ENCODE measurements at regions not wholly inside any gene's neighbourhood (a gene's known extent, or its start where the extent isn't known, plus 50 kb on each side); places are given as distances from the start of the nearest gene placed in this dataset.

DNA sequence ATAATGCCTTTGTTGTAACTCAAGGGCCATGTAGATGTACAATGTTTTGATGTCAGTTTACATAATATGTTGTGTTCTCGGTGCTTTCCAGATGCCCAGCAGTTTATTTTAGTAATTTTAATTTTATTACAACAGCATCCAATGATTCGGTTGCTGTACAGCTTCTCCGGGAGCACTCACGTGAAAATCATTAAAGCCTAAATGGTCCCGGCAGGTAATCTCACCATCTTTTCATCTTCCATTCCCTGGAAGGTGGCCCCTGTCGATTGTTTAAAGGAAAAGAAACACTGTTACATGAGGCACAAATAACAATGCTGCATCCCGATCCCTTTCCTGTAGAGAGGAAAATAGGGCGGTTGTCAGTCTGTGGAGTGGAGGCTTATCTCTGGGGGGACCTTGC, 498.1 kb downstream of the SLC4A3 start:
- DNase-seq = no peak
- H3K4me1 ChIP-seq = no peaks in the 10 kb centered on the region
- no peaks in the 10 kb centered on the region for H3K9me3 ChIP-seq
- H3K4me3 ChIP-seq = no peak overlapping the region
- intact Hi-C loops (cut with DNase I; ENCODE audit: low total_unique reads) = no loop called here
- no peak overlapping the region for H3K27ac ChIP-seq
- TF ChIP-seq POLR2A (IDR thresholded peaks at IDR 0.05) = no peak
- TF ChIP-seq, protein P1, sequence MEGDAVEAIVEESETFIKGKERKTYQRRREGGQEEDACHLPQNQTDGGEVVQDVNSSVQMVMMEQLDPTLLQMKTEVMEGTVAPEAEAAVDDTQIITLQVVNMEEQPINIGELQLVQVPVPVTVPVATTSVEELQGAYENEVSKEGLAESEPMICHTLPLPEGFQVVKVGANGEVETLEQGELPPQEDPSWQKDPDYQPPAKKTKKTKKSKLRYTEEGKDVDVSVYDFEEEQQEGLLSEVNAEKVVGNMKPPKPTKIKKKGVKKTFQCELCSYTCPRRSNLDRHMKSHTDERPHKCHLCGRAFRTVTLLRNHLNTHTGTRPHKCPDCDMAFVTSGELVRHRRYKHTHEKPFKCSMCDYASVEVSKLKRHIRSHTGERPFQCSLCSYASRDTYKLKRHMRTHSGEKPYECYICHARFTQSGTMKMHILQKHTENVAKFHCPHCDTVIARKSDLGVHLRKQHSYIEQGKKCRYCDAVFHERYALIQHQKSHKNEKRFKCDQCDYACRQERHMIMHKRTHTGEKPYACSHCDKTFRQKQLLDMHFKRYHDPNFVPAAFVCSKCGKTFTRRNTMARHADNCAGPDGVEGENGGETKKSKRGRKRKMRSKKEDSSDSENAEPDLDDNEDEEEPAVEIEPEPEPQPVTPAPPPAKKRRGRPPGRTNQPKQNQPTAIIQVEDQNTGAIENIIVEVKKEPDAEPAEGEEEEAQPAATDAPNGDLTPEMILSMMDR (IDR thresholded peaks at IDR 0.05) = no peak
- H3K36me3 ChIP-seq = no peaks in the 10 kb centered on the region
- H3K27me3 ChIP-seq = no peaks in the 10 kb centered on the region

DNA sequence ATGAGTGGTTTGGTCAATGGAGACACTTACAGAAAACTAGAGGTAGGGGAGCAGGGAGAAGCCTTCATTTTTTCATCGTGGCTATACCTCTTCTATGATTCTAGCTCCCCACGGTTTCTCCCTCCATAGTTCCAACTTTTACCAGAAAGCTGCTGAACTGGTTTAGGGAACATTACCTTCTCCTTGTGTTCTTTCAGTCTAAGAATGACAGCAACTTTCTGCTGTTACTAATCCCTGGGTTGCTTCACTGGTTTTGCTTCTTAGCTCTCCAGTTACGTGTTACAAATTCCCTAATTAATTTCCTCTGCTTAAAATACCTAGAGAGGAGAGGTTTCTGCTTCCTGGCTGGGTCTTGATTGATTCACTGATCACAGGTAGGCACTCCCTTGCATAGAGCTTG, 499.9 kb downstream of the SLC4A3 start:
- H3K4me3 ChIP-seq = no peak overlapping the region
- DNase-seq = no peak
- TF ChIP-seq, protein P1 (IDR thresholded peaks at IDR 0.05) = no peak
- no peak for TF ChIP-seq POLR2A (IDR thresholded peaks at IDR 0.05)
- H3K27ac ChIP-seq = no peak overlapping the region
- no peaks in the 10 kb centered on the region for H3K4me1 ChIP-seq
- H3K36me3 ChIP-seq = no peaks in the 10 kb centered on the region
- intact Hi-C loops (cut with DNase I; ENCODE audit: low total_unique reads) = no loop called here
- H3K9me3 ChIP-seq = no peaks in the 10 kb centered on the region
- no peaks in the 10 kb centered on the region for H3K27me3 ChIP-seq

DNA sequence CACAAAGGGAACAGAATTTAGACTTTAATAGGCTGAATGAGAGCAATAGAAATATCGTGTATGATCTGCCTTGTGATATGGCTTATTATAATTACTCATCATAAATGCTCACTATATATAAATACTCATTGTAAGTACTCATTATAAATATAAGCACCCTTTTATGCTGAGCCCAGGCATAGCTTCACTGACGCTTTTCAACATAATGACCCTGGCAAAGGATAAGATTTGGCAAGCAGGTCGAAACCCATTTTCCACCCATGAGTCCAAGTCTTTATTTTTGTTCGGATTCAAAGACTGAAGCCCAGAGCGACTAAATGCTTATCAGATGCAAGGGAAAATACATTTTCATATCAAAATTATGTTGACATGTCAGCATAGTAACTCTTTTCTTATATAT, 500.4 kb downstream of the SLC4A3 start:
- no peaks in the 10 kb centered on the region for H3K9me3 ChIP-seq

DNA sequence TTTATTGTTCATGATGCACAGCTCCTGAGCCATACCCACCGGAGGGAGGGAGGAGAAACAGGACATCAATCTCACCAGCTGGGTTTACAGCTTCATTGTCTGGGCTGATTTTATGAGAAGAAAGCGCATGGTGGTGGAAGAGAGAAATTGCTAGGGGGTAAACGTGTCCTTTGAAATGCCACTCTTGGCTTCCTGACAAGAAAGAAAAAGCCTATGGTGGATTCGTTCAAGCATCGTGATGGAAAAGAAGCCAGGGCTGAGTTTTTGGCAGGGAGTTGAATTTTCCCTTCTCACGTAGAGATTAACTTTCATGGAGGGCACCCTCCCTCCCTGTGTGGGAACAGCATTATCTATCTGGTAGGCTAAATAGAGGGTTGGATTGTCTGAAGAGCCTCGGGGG, 502.0 kb downstream of the SLC4A3 start:
- TF ChIP-seq POLR2A (IDR thresholded peaks at IDR 0.05) = no peak
- TF ChIP-seq, protein P1 (IDR thresholded peaks at IDR 0.05) = no peak
- H3K27ac ChIP-seq = no peak overlapping the region

More for the DNA sequence above, 500.4 kb downstream of the SLC4A3 start:
- DNase-seq = no peak
- H3K36me3 ChIP-seq = no peaks in the 10 kb centered on the region
- TF ChIP-seq, protein P1 (IDR thresholded peaks at IDR 0.05) = no peak
- no peak for TF ChIP-seq POLR2A (IDR thresholded peaks at IDR 0.05)
- intact Hi-C loops (cut with DNase I; ENCODE audit: low total_unique reads) = no loop called here
- H3K27me3 ChIP-seq = no peaks in the 10 kb centered on the region
- H3K4me1 ChIP-seq = no peaks in the 10 kb centered on the region
- no peak overlapping the region for H3K4me3 ChIP-seq
- H3K27ac ChIP-seq = no peak overlapping the region

DNA sequence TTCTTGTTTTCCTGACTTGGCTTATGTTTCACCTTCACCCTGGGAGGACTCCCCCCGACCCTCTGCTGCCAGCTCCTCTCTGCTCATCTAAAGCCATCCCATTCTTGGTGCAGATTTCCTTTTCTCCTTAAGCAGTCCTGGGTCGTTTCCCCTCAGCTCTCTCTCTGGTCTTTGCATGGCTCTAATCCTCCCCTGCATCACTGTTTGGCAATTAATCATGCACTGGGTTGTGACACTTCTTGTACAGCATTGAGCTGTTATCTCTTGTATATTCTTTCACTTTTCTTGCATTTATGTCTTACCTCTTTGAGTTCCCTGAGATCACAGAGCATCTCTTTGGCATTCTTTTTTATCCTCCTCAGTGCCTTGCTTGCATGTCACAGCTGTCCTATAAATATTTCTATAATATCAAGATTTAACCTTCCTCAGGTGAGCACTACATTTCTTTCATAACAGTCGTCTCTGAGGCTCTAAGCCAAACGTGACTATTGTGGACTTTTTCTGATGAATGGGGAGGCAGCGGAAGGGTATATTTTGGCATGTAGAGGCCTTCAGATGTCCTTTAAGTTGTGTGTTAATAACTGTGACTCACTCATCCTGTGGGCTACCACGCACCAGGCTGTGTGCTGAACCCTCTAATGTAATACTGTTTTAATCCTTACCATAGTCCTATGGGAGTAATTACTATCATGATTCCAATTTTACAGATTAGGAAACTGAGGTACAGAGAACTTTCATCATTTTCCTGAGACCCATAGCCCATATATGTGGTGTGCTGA, 507.5 kb downstream of the SLC4A3 start:
- intact Hi-C loops (cut with DNase I; ENCODE audit: low total_unique reads) = no loop called here
- TF ChIP-seq POLR2A (IDR thresholded peaks at IDR 0.05) = no peak
- TF ChIP-seq, protein P1 (IDR thresholded peaks at IDR 0.05) = no peak
- H3K9me3 ChIP-seq = no peaks in the 10 kb centered on the region
- H3K27ac ChIP-seq = no peak overlapping the region
- no peak overlapping the region for H3K4me3 ChIP-seq
- DNase-seq = no peak
- no peaks in the 10 kb centered on the region for H3K4me1 ChIP-seq
- H3K27me3 ChIP-seq = no peaks in the 10 kb centered on the region
- H3K36me3 ChIP-seq = no peaks in the 10 kb centered on the region

More for the DNA sequence above, 502.0 kb downstream of the SLC4A3 start:
- Histone ChIP-seq H3K27me3 (no peaks in the 10 kb centered on the region), H3K36me3 (no peaks in the 10 kb centered on the region), H3K9me3 (no peaks in the 10 kb centered on the region), H3K4me1 (no peaks in the 10 kb centered on the region), H3K4me3 (no peak overlapping the region)
- intact Hi-C loops (cut with DNase I; ENCODE audit: low total_unique reads) = no loop called here
- no peak for DNase-seq
